ENCODE measurements at regions not wholly inside any gene's neighbourhood (a gene's known extent, or its start where the extent isn't known, plus 50 kb on each side); places are given as distances from the start of the nearest gene placed in this dataset.

DNA sequence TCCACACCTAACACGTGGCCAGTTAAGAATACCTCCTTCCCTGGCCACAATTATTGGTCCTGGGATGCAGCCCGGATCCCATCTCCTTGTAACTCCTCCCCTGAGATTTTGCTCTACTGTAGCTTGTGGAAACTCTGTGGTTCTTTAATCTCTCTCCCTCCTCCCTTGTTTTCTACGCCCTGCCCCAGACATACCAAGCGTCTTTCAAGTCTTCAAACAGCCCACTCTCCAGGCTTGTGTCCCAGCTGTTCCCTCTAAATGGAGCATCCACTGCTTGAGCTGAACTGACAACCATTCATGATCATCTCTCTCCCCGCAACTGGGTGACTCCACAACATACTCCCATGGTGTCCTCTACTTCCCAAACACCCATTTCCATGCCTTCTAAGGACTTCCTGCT is 111.6 kb downstream of the SIPA1L2 start:
- no peak for DNase-seq

GRCh38 chr1:232517204-232517603 is 112.7 kb downstream of the SIPA1L2 start:
- DNase-seq, result no peak

DNA sequence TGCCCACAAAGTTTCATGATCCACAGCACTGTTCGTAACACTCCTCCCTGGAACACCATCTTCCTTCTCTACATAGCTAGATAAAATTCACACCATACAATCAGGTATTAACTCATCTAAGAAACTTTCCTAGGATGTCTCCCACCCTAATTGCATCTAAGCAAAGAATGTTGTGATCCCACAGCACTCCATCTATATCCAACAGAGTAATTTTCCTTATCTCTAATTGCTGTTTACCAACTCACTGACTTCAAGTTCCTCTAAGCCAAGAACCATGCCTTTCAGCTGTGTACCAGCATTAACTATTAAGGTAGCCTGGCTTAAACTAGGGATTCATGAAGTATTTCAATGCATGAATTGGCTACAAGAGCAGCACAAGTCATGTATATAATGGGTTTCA is 114.2 kb downstream of the SIPA1L2 start:
- no peak for DNase-seq

DNA sequence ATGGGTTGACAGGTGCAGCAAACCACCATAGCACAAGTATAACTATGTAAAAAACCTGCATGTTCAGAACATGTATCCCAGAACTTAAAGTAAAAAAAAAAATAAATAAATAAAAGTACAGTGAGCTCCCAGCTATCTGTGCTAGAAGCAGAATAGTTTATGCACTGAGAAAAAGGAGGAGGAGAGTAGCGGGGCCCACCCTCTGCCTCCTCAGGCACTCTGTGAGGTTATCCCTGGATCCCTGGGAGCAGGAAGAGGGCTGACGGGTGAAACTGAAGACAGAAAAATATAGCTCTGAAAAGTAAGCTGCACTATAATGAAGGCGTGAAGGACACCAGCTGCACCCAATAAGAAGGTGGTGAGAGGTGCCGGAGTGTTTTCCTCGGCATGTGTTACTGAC is 117.2 kb downstream of the SIPA1L2 start:
- no peak for DNase-seq

DNA sequence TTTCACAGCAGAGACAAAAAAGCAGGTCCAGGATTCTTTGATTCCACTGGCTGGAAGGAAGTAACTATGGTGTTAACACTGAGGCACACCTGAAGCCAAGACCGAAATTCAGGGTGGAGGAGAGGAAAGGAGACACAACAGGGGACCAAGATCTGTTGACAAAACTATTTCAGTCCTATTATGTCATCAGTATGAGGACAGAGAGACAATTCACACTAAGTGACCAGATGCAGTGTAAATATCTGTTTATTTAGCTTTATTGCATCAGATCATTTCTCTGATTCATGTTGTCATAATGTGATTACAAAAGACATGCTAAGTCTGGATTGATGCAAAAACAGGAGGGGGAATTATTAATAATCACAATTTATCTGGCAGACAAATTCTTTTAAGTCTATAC is 118.8 kb downstream of the SIPA1L2 start:
- no peak for DNase-seq

DNA sequence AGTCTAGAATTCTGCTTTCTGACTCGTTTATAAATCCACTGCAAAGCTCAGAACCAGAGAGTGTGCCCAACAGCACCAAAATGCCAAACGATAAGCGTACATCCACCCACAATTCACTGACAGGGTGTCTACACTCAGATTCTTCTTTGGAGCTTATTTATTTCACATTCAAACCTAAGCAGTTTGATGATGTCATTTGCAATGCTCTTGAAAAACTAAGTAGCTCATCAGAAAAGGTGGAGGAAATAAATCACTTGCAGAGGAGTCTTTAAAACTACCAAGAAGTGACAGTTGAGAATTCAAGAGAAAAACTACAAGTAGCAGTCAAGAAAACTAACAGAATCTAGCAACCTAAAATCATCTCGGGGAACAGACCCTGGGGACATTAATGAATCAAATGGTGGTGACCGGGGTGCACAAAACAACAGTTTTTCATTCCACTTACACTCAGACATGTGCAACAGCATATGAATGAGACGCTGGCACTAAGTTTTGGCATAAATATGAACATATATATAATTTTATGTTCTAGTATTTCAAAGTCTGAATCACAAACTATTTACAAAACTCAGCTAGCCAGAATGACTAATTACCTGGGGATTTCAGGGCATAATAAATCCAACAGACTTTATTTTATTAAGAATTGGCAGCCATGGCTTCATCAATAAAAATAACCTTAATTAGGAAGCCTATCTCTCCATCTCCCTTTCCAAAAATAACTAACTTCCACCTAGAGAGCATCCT is 119.4 kb downstream of the SIPA1L2 start:
- DNase-seq, result no peak

- DNase-seq, result peak; percentile 35
Observed at GRCh38 chr1:232509570-232509969, 120.4 kb downstream of the SIPA1L2 start.

GRCh38 chr1:232508130-232508701 is 121.7 kb downstream of the SIPA1L2 start:
- DNase-seq, result no peak

DNA sequence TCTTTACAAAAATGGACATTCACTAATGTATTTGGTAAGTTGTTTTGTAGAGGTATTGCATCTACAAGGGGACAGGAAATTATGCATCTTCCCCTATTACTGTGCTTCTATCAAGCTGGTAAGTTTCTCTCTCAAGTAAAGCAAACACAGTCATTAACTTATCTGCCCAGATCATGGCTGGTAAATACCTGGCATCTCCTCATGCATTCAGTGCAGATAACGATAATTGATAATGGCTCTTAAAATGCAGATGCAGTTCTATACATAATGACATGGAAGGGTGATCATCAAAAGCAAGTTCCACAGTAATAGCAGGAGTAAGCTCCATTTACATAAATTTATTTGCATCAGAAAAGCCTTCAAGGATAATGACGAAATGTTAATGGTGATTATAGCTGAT is 122.4 kb downstream of the SIPA1L2 start:
- no peak for DNase-seq

GRCh38 chr1:232505884-232506283 is 124.0 kb downstream of the SIPA1L2 start:
- DNase-seq, result no peak

GRCh38 chr1:232504651-232505050 is 125.3 kb downstream of the SIPA1L2 start:
- DNase-seq, result no peak

DNA sequence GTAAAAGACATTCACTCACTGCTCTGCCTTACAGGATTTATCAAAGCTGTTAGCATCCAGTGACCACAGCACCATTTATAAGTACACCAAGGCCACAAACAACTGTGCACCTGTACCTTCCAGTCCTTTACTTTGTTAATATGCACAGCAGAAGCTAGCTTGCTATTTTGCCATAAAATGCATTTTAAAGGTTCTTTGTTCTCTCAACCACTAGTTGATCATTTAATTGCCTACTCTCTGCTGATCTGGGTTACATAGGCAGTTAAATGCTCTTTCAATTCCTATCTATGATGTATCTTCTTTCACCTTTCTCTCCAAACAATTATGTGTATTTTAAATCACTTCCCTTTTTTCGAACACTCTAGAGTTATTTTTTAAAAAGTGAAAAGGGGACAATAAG is 126.4 kb downstream of the SIPA1L2 start:
- no peak for DNase-seq

DNA sequence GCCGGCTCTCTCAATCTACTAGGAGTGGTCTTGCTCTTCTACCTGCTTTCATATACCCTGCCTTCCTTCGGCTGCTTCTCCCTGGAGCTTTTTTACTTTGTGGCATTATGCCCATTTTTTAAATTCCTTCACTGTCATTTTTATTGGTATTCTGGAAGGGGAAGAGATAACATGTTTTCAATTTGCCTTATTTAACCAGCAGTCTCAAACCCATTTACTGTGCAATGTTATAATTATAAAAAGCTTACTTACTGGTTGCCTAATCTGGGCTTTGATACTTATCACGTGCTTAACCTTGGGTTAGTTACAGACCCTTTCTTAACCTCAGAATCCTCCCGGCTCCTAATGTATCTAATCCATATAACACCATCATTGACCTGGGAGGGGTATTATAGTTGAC is 128.1 kb downstream of the SIPA1L2 start:
- DNase-seq, result no peak

DNA sequence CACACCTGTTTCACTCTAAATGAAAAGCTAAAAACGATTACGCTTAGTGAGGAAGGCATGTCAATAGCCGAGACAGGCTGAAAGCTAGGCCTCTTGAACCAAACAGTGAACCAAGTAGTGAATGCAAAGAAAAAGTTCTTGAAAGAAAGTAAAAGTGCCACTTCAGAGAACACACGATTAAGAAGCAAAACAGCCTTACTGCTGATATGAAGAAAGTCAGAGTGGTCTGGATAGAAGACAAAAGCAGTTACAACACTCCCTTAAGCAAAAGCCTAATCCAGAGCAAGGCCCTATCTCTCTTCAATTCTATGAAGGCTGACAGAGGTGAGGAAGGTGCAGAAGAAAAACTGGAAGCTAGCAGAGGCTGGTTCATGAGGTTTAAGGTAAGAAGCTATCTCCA is 130.7 kb downstream of the SIPA1L2 start:
- no peak for DNase-seq

GRCh38 chr1:232493869-232494268 is 136.1 kb downstream of the SIPA1L2 start:
- no peak for DNase-seq

GRCh38 chr1:232489256-232489655 is 140.7 kb downstream of the SIPA1L2 start:
- no peak for DNase-seq

DNA sequence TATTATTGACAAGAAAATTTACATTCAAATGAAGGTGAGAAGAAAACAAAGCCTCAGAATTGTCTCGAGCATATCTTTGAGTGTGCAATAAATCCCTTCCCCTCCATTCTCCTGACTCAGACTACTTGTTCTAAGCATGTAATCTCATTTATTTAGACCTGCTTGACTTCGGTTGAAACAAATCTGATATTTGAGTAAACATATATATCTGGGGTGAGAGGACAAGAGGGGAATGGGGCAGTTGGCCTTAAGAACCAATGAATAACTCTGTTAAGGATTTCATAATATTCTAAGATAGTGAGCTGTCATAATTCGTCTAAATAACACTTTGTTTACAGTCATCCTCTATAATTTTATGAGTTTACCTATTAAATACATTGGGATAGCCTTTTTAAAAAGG is 142.7 kb downstream of the SIPA1L2 start:
- DNase-seq, result no peak

- DNase-seq, result no peak
Observed at GRCh38 chr1:232486454-232487207, 143.3 kb downstream of the SIPA1L2 start.

GRCh38 chr1:232486006-232486405 is 143.9 kb downstream of the SIPA1L2 start:
- no peak for DNase-seq

GRCh38 chr1:232484856-232485255 is 145.1 kb downstream of the SIPA1L2 start:
- no peak for DNase-seq

DNA sequence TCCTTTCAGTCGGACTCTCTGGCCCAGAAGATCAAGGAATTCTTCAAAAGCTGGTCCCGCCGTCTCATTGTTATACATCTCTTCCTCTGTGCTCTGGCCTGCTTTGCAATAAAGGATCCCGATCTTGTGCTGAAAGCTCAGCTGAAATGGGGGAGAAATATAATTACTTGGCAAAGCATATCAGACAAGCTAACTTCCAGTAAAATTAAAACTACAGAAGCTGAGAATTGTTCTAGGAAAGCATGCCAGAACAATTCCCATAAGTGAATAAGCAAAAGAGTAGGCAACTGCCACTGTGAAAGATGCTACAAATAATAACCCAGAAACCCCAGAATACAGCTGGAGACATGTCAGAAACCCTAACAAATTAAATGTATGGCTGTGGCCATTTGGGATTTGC is 146.1 kb downstream of the SIPA1L2 start:
- no peak for DNase-seq

- DNase-seq, result no peak
Observed at GRCh38 chr1:232481091-232481490, 148.8 kb downstream of the SIPA1L2 start.

- DNase-seq, result peak; percentile 28
Observed at GRCh38 chr1:232477728-232478127, 152.2 kb downstream of the SIPA1L2 start.

GRCh38 chr1:232476538-232476950 is 153.4 kb downstream of the SIPA1L2 start:
- no peak for DNase-seq

Measured in right hindlimb (tissue), 1 donor.